ENCODE measurements at regions not wholly inside any gene's neighbourhood (a gene's known extent, or its start where the extent isn't known, plus 50 kb on each side); places are given as distances from the start of the nearest gene placed in this dataset.

- no TSS peak for BruUV-seq (replicated peaks)
- Histone ChIP-seq H3K4me1 (ENCODE audit: control insufficient read depth, extremely low read depth, insufficient read depth, low read length) (peaks cover 22% of the 10 kb centered on the region), H2AFZ (ENCODE audit: low read depth, low read length) (no peak overlapping the region), H3K27ac (ENCODE audit: insufficient read depth, low read depth, low read length) (no peak overlapping the region), H3K36me3 (ENCODE audit: control insufficient read depth in 2 of 2, extremely low read depth in 1 of 2, insufficient read depth in 2 of 2, low read length in 2 of 2) (no peaks in the 10 kb centered on the region), H3K9me1 (replicated peaks; ENCODE audit: control insufficient read depth, extremely low read depth, insufficient read depth, low read length) (no peaks in the 10 kb centered on the region), H3K27me3 (ENCODE audit: control insufficient read depth in 2 of 2, insufficient read depth in 2 of 2, low read length in 2 of 2) (no peaks in the 10 kb centered on the region), H3K79me2 (ENCODE audit: control insufficient read depth, insufficient read depth, low read length) (no peaks in the 10 kb centered on the region), H3K4me3 (replicated peaks in 1 of 3; ENCODE audit: insufficient read depth in 1 of 3, low read depth in 1 of 3, low read length in 3 of 3) (no peak overlapping the region), H3K4me2 (ENCODE audit: insufficient read depth, low read length) (no peak overlapping the region), H4K20me1 (replicated peaks; ENCODE audit: control insufficient read depth, extremely low read depth, insufficient read depth, low read length) (no peaks in the 10 kb centered on the region), H3K9ac (replicated peaks; ENCODE audit: extremely low read depth, insufficient read depth, low read length) (no peak overlapping the region), H3K9me3 (replicated peaks; ENCODE audit: control insufficient read depth, insufficient read depth, low read length) (no peaks in the 10 kb centered on the region)
- intact Hi-C loops (cut with micrococcal nuclease) (no loop called here), dilution Hi-C loops (cut with MboI; ENCODE audit: extremely low pct_ligation_motif_present, low sequenced_read_pairs) (no loop called here)
- ChIA-PET POLR2A (no interaction called here), CTCF (no interaction called here)
- TF ChIP-seq EZH2 (IDR thresholded peaks at IDR 0.05; ENCODE audit: borderline replicate concordance, low read depth, low read length, severe bottlenecking) (no peak), POLR2A (IDR thresholded peaks at IDR 0.05; ENCODE audit: low read depth, low read length) (no peak), FOS (IDR thresholded peaks at IDR 0.05; ENCODE audit: borderline replicate concordance, insufficient read depth, low read length) (no peak), MAX (IDR thresholded peaks at IDR 0.05; ENCODE audit: insufficient read depth, insufficient read length) (no peak), POLR2AphosphoS5 (IDR thresholded peaks at IDR 0.05; ENCODE audit: insufficient read depth, low read depth, low read length) (no peak), MYC (IDR thresholded peaks at IDR 0.05; ENCODE audit: low read depth, low read length) (no peak), JUN (IDR thresholded peaks at IDR 0.05; ENCODE audit: borderline replicate concordance, insufficient read depth, insufficient read length, low read depth) (no peak), GATA2 (IDR thresholded peaks at IDR 0.05; ENCODE audit: insufficient read depth, insufficient read length, low read depth, low read length) (no peak)
- TF ChIP-seq, protein P1, sequence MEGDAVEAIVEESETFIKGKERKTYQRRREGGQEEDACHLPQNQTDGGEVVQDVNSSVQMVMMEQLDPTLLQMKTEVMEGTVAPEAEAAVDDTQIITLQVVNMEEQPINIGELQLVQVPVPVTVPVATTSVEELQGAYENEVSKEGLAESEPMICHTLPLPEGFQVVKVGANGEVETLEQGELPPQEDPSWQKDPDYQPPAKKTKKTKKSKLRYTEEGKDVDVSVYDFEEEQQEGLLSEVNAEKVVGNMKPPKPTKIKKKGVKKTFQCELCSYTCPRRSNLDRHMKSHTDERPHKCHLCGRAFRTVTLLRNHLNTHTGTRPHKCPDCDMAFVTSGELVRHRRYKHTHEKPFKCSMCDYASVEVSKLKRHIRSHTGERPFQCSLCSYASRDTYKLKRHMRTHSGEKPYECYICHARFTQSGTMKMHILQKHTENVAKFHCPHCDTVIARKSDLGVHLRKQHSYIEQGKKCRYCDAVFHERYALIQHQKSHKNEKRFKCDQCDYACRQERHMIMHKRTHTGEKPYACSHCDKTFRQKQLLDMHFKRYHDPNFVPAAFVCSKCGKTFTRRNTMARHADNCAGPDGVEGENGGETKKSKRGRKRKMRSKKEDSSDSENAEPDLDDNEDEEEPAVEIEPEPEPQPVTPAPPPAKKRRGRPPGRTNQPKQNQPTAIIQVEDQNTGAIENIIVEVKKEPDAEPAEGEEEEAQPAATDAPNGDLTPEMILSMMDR (IDR thresholded peaks at IDR 0.05; ENCODE audit: extremely low read depth in 1 of 2, insufficient read depth in 1 of 2, low read depth in 1 of 2, low read length in 2 of 2) = no peak
- no peak for FAIRE-seq
- no peak for DNase-seq (ENCODE audit: low read depth, low spot score)
Measured at GRCh38 chr14:85420707-85421106, 109.2 kb upstream of the FLRT2 start.
